ENCODE measurements at regions not wholly inside any gene's neighbourhood (a gene's known extent, or its start where the extent isn't known, plus 50 kb on each side); places are given as distances from the start of the nearest gene placed in this dataset.

DNA sequence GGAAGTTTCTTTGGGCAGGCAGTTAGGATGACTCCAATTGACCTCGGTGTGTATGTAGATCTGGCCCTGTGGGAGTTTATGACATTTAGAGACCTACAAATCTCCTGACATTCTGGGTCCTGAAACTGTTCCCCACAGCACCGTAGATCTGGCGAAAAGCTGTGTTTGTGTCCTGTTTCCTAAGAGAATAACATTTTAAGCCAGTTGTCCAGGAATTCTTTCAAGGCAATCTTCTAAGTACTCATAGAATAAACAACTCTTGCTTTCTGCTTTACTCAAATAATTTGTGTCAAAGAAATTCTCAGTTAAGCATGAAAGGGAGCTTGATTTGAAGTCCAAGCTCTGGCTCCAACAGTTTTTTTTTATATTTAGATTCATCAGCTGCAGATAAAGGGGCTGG is 78.5 kb upstream of the ELAC2 start:
- TF ChIP-seq, protein P1, sequence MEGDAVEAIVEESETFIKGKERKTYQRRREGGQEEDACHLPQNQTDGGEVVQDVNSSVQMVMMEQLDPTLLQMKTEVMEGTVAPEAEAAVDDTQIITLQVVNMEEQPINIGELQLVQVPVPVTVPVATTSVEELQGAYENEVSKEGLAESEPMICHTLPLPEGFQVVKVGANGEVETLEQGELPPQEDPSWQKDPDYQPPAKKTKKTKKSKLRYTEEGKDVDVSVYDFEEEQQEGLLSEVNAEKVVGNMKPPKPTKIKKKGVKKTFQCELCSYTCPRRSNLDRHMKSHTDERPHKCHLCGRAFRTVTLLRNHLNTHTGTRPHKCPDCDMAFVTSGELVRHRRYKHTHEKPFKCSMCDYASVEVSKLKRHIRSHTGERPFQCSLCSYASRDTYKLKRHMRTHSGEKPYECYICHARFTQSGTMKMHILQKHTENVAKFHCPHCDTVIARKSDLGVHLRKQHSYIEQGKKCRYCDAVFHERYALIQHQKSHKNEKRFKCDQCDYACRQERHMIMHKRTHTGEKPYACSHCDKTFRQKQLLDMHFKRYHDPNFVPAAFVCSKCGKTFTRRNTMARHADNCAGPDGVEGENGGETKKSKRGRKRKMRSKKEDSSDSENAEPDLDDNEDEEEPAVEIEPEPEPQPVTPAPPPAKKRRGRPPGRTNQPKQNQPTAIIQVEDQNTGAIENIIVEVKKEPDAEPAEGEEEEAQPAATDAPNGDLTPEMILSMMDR (conservative IDR thresholded peaks at IDR 0.05; ENCODE audit: low read length): no peak
- TF ChIP-seq EZH2phosphoT487 (IDR thresholded peaks at IDR 0.05; ENCODE audit: borderline replicate concordance): no peak
